Liver (tissue), 8 donors: ENCODE measurements at regions not wholly inside any gene's neighbourhood (a gene's known extent, or its start where the extent isn't known, plus 50 kb on each side); places are given as distances from the start of the nearest gene placed in this dataset.

Experiments
- DNase-seq: peaks from one replicate; pipeline ENCODE4 v3.0.0-alpha.2; 2017; ENCODE audit warnings: low spot score
- H3K27ac ChIP-seq, 2 donors: one replicate each; pipeline ENCODE4 v1.7.0; 2013; ENCODE audit warnings: inconsistent platforms in 2 of 2, low read length in 2 of 2, control low read depth in 1 of 2, low read depth in 1 of 2, mild to moderate bottlenecking in 1 of 2
- H3K27me3 ChIP-seq, 4 donors: one replicate each; pipeline versions ENCODE4 v1.6.1 to v1.7.0; 2013; ENCODE audit warnings: low read length in 3 of 4, inconsistent platforms in 1 of 4, mild to moderate bottlenecking in 1 of 4, moderate library complexity in 1 of 4; ENCODE audit not compliant: control insufficient read depth in 4 of 4, insufficient read depth in 4 of 4
- H3K36me3 ChIP-seq, 4 donors: one replicate each; pipeline versions ENCODE4 v1.6.1 to v1.7.0; 2013; ENCODE audit warnings: low read length in 3 of 4, mild to moderate bottlenecking in 3 of 4, low read depth in 1 of 4, moderate library complexity in 1 of 4; ENCODE audit not compliant: control insufficient read depth in 4 of 4, insufficient read depth in 3 of 4
- H3K4me1 ChIP-seq, 4 donors: one replicate each; pipeline versions ENCODE4 v1.6.1 to v1.7.0; 2013; ENCODE audit warnings: low read length in 3 of 4, mild to moderate bottlenecking in 3 of 4, moderate library complexity in 1 of 4; ENCODE audit not compliant: control insufficient read depth in 4 of 4, insufficient read depth in 4 of 4
- H3K4me3 ChIP-seq, 3 donors: one replicate each; pipeline versions ENCODE4 v1.6.1 to v1.7.0; 2013; ENCODE audit warnings: low read length in 3 of 3, control low read depth in 1 of 3, low read depth in 1 of 3, mild to moderate bottlenecking in 1 of 3
- H3K9ac ChIP-seq, 2 donors: one replicate each; pipeline ENCODE4 v1.7.0; 2013; ENCODE audit warnings: low read length in 2 of 2, mild to moderate bottlenecking in 2 of 2, moderate library complexity in 2 of 2, control low read depth in 1 of 2, low read depth in 1 of 2
- H3K9me3 ChIP-seq, 4 donors: one replicate each; pipeline versions ENCODE4 v1.6.1 to v1.7.0; 2013; ENCODE audit warnings: low read length in 3 of 4; ENCODE audit not compliant: control insufficient read depth in 4 of 4
- CTCF ChIP-seq: fragments of 150-350 bp; IDR thresholded peaks from 2 replicates; pipeline ENCODE4 v1.5.1; 2017; ENCODE audit warnings: improper control_type of control experiment, low read depth, low read length; ENCODE audit not compliant: missing input control
- EGR1 ChIP-seq, 2 donors: IDR thresholded peaks; 2 replicates each; pipeline ENCODE4 v1.6.1; 2016 to 2018; ENCODE audit warnings: antibody characterized with exemption in 2 of 2, low read depth in 2 of 2
- FOXA1 ChIP-seq: IDR thresholded peaks from 2 replicates; pipeline ENCODE4 v1.6.1; 2016; ENCODE audit warnings: antibody characterized with exemption
- FOXA2 ChIP-seq: IDR thresholded peaks from 2 replicates; pipeline ENCODE4 v1.6.1; 2016; ENCODE audit warnings: antibody characterized with exemption
- GABPA ChIP-seq, 2 donors: IDR thresholded peaks in 1 of 2; conservative IDR thresholded peaks in 1 of 2; 2 replicates each; pipeline ENCODE4 v1.6.1; 2016; ENCODE audit warnings: antibody characterized with exemption in 2 of 2, mild to moderate bottlenecking in 1 of 2, moderate library complexity in 1 of 2
- HNF4A ChIP-seq, 2 donors: conservative IDR thresholded peaks; 2 replicates each; pipeline ENCODE4 v1.6.1; 2016; ENCODE audit warnings: antibody characterized with exemption in 2 of 2, mild to moderate bottlenecking in 2 of 2
- HNF4G ChIP-seq: IDR thresholded peaks from 2 replicates; pipeline ENCODE4 v1.6.1; 2016; ENCODE audit warnings: antibody characterized with exemption
- JUND ChIP-seq, 2 donors: IDR thresholded peaks; 2 replicates each; pipeline ENCODE4 v1.6.1; 2016; ENCODE audit warnings: antibody characterized with exemption in 2 of 2
- NR2F2 ChIP-seq: IDR thresholded peaks from 2 replicates; pipeline ENCODE4 v1.6.1; 2016; ENCODE audit warnings: antibody characterized with exemption
- RAD21 ChIP-seq, 2 donors: IDR thresholded peaks; 2 replicates each; pipeline ENCODE4 v1.6.1; 2016; ENCODE audit warnings: antibody characterized with exemption in 2 of 2, mild to moderate bottlenecking in 2 of 2
- REST ChIP-seq: IDR thresholded peaks from 2 replicates; pipeline ENCODE4 v1.6.1; 2016; ENCODE audit warnings: antibody characterized with exemption, mild to moderate bottlenecking
- RXRA ChIP-seq, 2 donors: IDR thresholded peaks; 2 replicates each; pipeline ENCODE4 v1.6.1; 2017 to 2018; ENCODE audit warnings: antibody characterized with exemption in 2 of 2, mild to moderate bottlenecking in 1 of 2
- SP1 ChIP-seq: IDR thresholded peaks from 2 replicates; pipeline ENCODE4 v1.6.1; 2018; ENCODE audit warnings: antibody characterized with exemption, mild to moderate bottlenecking
- TAF1 ChIP-seq: conservative IDR thresholded peaks from 2 replicates; pipeline ENCODE4 v1.6.1; 2016; ENCODE audit warnings: antibody characterized with exemption, mild to moderate bottlenecking
- YY1 ChIP-seq: IDR thresholded peaks from 2 replicates; pipeline ENCODE4 v1.6.1; 2016; ENCODE audit warnings: antibody characterized with exemption, mild to moderate bottlenecking
- WGBS: extraction: QIAGEN DNeasy Blood & Tissue Kit; methylation state at CpG from one replicate; pipeline ENCODE4 v1.1.7; 2013; 5-methylcytosine and 5-hydroxymethylcytosine counted together
- TF ChIP-seq, protein P1 (sequence below): IDR thresholded peaks from 2 replicates; pipeline ENCODE4 v1.6.1; 2016; ENCODE audit warnings: antibody characterized with exemption
- TF ChIP-seq, protein P2 (sequence below): IDR thresholded peaks from 2 replicates; pipeline ENCODE4 v1.6.1; 2016; ENCODE audit warnings: antibody characterized with exemption
- TF ChIP-seq, protein P3 (sequence below): IDR thresholded peaks from 2 replicates; pipeline ENCODE4 v1.6.1; 2016; ENCODE audit warnings: antibody characterized with exemption
- donor health status: healthy.
- donor health status: healthy.
- donor health status: healthy.
- donor health status: healthy.
- donor health status: healthy.

DNA sequence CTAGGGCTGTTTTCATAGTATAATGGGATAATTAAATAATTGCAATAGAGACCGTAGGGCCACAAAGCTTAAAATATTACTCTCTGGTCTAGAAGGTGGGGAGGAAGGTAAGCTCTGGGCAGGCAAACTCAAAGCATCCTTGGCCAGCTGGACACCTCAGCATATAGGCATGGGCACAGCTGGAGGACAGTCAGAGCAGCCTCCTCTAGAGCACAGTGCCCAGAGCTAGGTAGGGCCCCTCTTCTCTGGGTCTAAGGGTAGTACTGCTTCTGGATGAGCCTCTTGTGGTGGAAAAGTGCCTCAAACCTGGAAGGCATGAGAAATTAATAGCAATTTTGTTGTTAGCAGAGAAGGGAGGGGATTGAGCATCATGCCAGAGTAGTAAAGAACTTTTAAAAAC is 116.9 kb upstream of the FOXN2 start:
- H3K4me1 ChIP-seq, result peaks cover 5 to 16% (median 7%) of the 10 kb centered on the region in 4 donors
- TF ChIP-seq GABPA (IDR thresholded peaks at IDR 0.05 in 1 of 2, conservative IDR thresholded peaks at IDR 0.05 in 1 of 2) (no peak), REST (no peak), RAD21 (IDR thresholded peaks at IDR 0.05) (no peak), CTCF (no peak), FOXA1 (no peak), TAF1 (no peak), RXRA (IDR thresholded peaks at IDR 0.05) (no peak), JUND (IDR thresholded peaks at IDR 0.05) (no peak), FOXA2 (no peak), HNF4A (conservative IDR thresholded peaks at IDR 0.05) (no peak), NR2F2 (no peak), YY1 (no peak), HNF4G (no peak), SP1 (no peak)
- TF ChIP-seq, protein P1, sequence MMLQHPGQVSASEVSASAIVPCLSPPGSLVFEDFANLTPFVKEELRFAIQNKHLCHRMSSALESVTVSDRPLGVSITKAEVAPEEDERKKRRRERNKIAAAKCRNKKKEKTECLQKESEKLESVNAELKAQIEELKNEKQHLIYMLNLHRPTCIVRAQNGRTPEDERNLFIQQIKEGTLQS, result no peak
- TF ChIP-seq, protein P2, sequence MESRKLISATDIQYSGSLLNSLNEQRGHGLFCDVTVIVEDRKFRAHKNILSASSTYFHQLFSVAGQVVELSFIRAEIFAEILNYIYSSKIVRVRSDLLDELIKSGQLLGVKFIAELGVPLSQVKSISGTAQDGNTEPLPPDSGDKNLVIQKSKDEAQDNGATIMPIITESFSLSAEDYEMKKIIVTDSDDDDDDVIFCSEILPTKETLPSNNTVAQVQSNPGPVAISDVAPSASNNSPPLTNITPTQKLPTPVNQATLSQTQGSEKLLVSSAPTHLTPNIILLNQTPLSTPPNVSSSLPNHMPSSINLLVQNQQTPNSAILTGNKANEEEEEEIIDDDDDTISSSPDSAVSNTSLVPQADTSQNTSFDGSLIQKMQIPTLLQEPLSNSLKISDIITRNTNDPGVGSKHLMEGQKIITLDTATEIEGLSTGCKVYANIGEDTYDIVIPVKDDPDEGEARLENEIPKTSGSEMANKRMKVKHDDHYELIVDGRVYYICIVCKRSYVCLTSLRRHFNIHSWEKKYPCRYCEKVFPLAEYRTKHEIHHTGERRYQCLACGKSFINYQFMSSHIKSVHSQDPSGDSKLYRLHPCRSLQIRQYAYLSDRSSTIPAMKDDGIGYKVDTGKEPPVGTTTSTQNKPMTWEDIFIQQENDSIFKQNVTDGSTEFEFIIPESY, result no peak
- TF ChIP-seq, protein P3, sequence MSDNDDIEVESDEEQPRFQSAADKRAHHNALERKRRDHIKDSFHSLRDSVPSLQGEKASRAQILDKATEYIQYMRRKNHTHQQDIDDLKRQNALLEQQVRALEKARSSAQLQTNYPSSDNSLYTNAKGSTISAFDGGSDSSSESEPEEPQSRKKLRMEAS, result no peak
- H3K9me3 ChIP-seq, result no peaks in the 10 kb centered on the region
- H3K27me3 ChIP-seq, result no peaks in the 10 kb centered on the region
- no peak for DNase-seq
- no peak overlapping the region for H3K27ac ChIP-seq
- no peak overlapping the region for H3K9ac ChIP-seq
- no peaks in the 10 kb centered on the region for H3K36me3 ChIP-seq
- 59% methylated on average over 1 of the region's 1 CpG for WGBS
- no peak overlapping the region for H3K4me3 ChIP-seq

GRCh38 chr2:48198371-48198770 is 116.1 kb upstream of the FOXN2 start:
- 86% methylated on average over 1 of the region's 1 CpG for WGBS
- no peaks in the 10 kb centered on the region for H3K9me3 ChIP-seq
- DNase-seq, result no peak
- H3K27ac ChIP-seq, result no peak overlapping the region
- peaks cover 5 to 16% (median 10%) of the 10 kb centered on the region in 4 donors for H3K4me1 ChIP-seq
- TF ChIP-seq JUND (IDR thresholded peaks at IDR 0.05) (no peak), EGR1 (IDR thresholded peaks at IDR 0.05; ENCODE audit: low read depth in 2 of 2) (no peak), RXRA (IDR thresholded peaks at IDR 0.05) (no peak)
- TF ChIP-seq, protein P3, result no peak
- no peaks in the 10 kb centered on the region for H3K27me3 ChIP-seq
- no peak overlapping the region for H3K4me3 ChIP-seq
- H3K9ac ChIP-seq, result no peak overlapping the region
- H3K36me3 ChIP-seq, result no peaks in the 10 kb centered on the region
